ENCODE measurements at regions not wholly inside any gene's neighbourhood (a gene's known extent, or its start where the extent isn't known, plus 50 kb on each side); places are given as distances from the start of the nearest gene placed in this dataset.

- TF ChIP-seq YBX1 (IDR thresholded peaks at IDR 0.05) = no peak
Observed at GRCh38 chr3:25056803-25057351, 371.2 kb upstream of the RARB start (continued).

- in situ Hi-C loops (cut with MboI) (no loop called here), intact Hi-C loops (cut with micrococcal nuclease; ENCODE audit: unreplicated experiment) (no loop called here)
- Histone ChIP-seq H4K20me1 (ENCODE audit: control insufficient read depth, insufficient read depth) (no peaks in the 10 kb centered on the region), H3K9ac (ENCODE audit: control insufficient read depth, insufficient read depth, low read length) (no peak overlapping the region), H3K4me2 (ENCODE audit: control insufficient read depth, insufficient read depth) (no peak overlapping the region), H3K4me3 (no peak overlapping the region), H3K4me1 (ENCODE audit: control insufficient read depth, insufficient read depth, low read length) (no peaks in the 10 kb centered on the region), H2AFZ (ENCODE audit: control insufficient read depth, low read depth, low read length) (no peak overlapping the region), H3K79me2 (ENCODE audit: control insufficient read depth, insufficient read depth, low read length) (no peaks in the 10 kb centered on the region), H3K36me3 (ENCODE audit: control insufficient read depth in 2 of 2, insufficient read depth in 2 of 2, low read length in 1 of 2) (no peaks in the 10 kb centered on the region), H3K9me3 (replicated peaks; ENCODE audit: control insufficient read depth, insufficient read depth, low read length) (no peaks in the 10 kb centered on the region), H3K27ac (ENCODE audit: control insufficient read depth, insufficient read depth) (no peak overlapping the region), H3K27me3 (replicated peaks in 1 of 2; ENCODE audit: control insufficient read depth in 2 of 2, insufficient read depth in 2 of 2, low read length in 1 of 2) (no peaks in the 10 kb centered on the region)
- POLR2A ChIA-PET = no interaction called here
- WGBS (ENCODE audit: insufficient coverage, insufficient replicate concordance, low lambda C conversion rate, missing lambda C conversion rate) = 0% methylated on average over 1 of the region's 1 CpG
- TF ChIP-seq SMAD1 (IDR thresholded peaks at IDR 0.05; ENCODE audit: low read depth, partially characterized antibody) = no peak
- no peak for TF ChIP-seq RFX5 (IDR thresholded peaks at IDR 0.05; ENCODE audit: low read depth, low read length)
- no peak for TF ChIP-seq TAF1 (IDR thresholded peaks at IDR 0.05; ENCODE audit: borderline replicate concordance, low read depth, low read length)
- no peak for TF ChIP-seq ATF2 (IDR thresholded peaks at IDR 0.05; ENCODE audit: low read length)
- TF ChIP-seq EZH2 (IDR thresholded peaks at IDR 0.05; ENCODE audit: borderline replicate concordance, control insufficient read depth, low read depth, low read length) = no peak
- no peak for TF ChIP-seq IKZF2 (IDR thresholded peaks at IDR 0.05)
- TF ChIP-seq NRF1 (conservative IDR thresholded peaks at IDR 0.05; ENCODE audit: low read depth, low read length) = no peak
- TF ChIP-seq STAT3 (IDR thresholded peaks at IDR 0.05; ENCODE audit: low read depth, low read length) = no peak
- no peak for TF ChIP-seq BHLHE40 (IDR thresholded peaks at IDR 0.05; ENCODE audit: borderline replicate concordance in 1 of 2, low read depth in 2 of 2, low read length in 1 of 2)
- DNase-seq (ENCODE audit: low read depth, low spot score) (no peak), FAIRE-seq (no peak), ATAC-seq (no peak)
- BruUV-seq (replicated peaks) = no TSS peak
- CTCF ChIA-PET = interaction anchor here (0.9 to 2.7 kb wide), 2 partner anchors 13 to 24 kb away, joined by 3 to 11 read pairs; no protein-coding TSS in a partner anchor
- SMC1A ChIA-PET (ENCODE audit: uncharacterized antibody, unreplicated experiment) = no interaction called here
- RAD21 ChIA-PET (ENCODE audit: unreplicated experiment) = no interaction called here
Observed at GRCh38 chr3:25057379-25057778, 370.7 kb upstream of the RARB start.

All from GM12878 (cell line).